Neural cell (in vitro differentiated cells): ENCODE measurements at regions not wholly inside any gene's neighbourhood (a gene's known extent, or its start where the extent isn't known, plus 50 kb on each side); places are given as distances from the start of the nearest gene placed in this dataset.

Experiments
- H2AFZ ChIP-seq: fragments of 200-600, 300-800 bp; sonication (generic), shearing (Covaris generic); 2 replicates; pipeline ENCODE4 v1.6.0; 2014; ENCODE audit warnings: low read depth, mild to moderate bottlenecking, antibody characterized with exemption, low read length, moderate library complexity
- H3F3A ChIP-seq: fragments of 200-600 bp; shearing (Covaris generic); 2 replicates; pipeline ENCODE4 v1.6.1; 2016; ENCODE audit warnings: mild to moderate bottlenecking, moderate library complexity, mixed read lengths, antibody characterized with exemption, low read length; ENCODE audit not compliant: insufficient read depth, poor library complexity, severe bottlenecking
- H3K27ac ChIP-seq: fragments of 200-600, 300-800 bp; sonication (generic), shearing (Covaris generic); 2 replicates; pipeline ENCODE4 v1.5.1; 2014; ENCODE audit warnings: mild to moderate bottlenecking, low read length, moderate library complexity
- H3K27me3 ChIP-seq: fragments of 300-800, 200-600 bp; sonication (generic), shearing (Covaris generic); 2 replicates; pipeline ENCODE4 v1.6.0; 2014; ENCODE audit warnings: mild to moderate bottlenecking, low read depth, low read length, moderate library complexity; ENCODE audit not compliant: insufficient read depth
- H3K36me3 ChIP-seq: fragments of 300-800, 200-600 bp; sonication (generic), shearing (Covaris generic); 2 replicates; pipeline ENCODE4 v1.5.1; 2014; ENCODE audit warnings: mild to moderate bottlenecking, antibody characterized with exemption, low read length, moderate library complexity; ENCODE audit not compliant: insufficient read depth
- H3K4me2 ChIP-seq: fragments of 300-800, 200-600 bp; sonication (generic), shearing (Covaris generic); 2 replicates; pipeline ENCODE4 v1.6.0; 2014; ENCODE audit warnings: mild to moderate bottlenecking, low read length
- H3K4me3 ChIP-seq: fragments of 300-800, 200-600 bp; sonication (generic), shearing (Covaris generic); 2 replicates; pipeline ENCODE4 v1.5.1; 2014; ENCODE audit warnings: mild to moderate bottlenecking, low read length, moderate library complexity
- H3K79me2 ChIP-seq: fragments of 200-600 bp; shearing (Covaris generic); replicated peaks from 2 replicates; pipeline ENCODE4 v1.6.0; 2014; ENCODE audit warnings: mild to moderate bottlenecking, low read length, moderate library complexity; ENCODE audit not compliant: insufficient read depth
- H3K9ac ChIP-seq: fragments of 300-800, 200-600 bp; sonication (generic), shearing (Covaris generic); 2 replicates; pipeline ENCODE4 v1.6.1; 2016; ENCODE audit warnings: mild to moderate bottlenecking, low read length, mixed read lengths
- H3K9me2 ChIP-seq: fragments of 200-600 bp; shearing (Covaris generic); 2 replicates; pipeline ENCODE4 v1.6.1; 2016; ENCODE audit warnings: mild to moderate bottlenecking, low read length, mixed read lengths; ENCODE audit not compliant: insufficient read depth
- H3K9me3 ChIP-seq: fragments of 200-600, 300-800 bp; sonication (generic), shearing (Covaris generic); 2 replicates; pipeline ENCODE4 v1.6.1; 2016; ENCODE audit warnings: mild to moderate bottlenecking, mixed run types, low read length, moderate library complexity, mixed read lengths
- H4K20me1 ChIP-seq: fragments of 200-600 bp; shearing (Covaris generic); 2 replicates; pipeline ENCODE4 v1.6.1; 2016; ENCODE audit warnings: mild to moderate bottlenecking, mixed run types; ENCODE audit not compliant: insufficient read depth
- CTCF ChIP-seq: fragments of 450-650 bp; IDR thresholded peaks from 2 replicates; pipeline ENCODE4 v1.5.1; 2014; ENCODE audit warnings: antibody characterized with exemption, mild to moderate bottlenecking, moderate library complexity; ENCODE audit not compliant: poor library complexity, severe bottlenecking
- EP300 ChIP-seq: fragments of 450-650 bp; conservative IDR thresholded peaks from 2 replicates; pipeline ENCODE4 v1.6.1; 2014; ENCODE audit warnings: antibody characterized with exemption, mild to moderate bottlenecking, moderate library complexity; ENCODE audit not compliant: poor library complexity, severe bottlenecking
- EZH2 ChIP-seq: fragments of 200-600, 300-800 bp; shearing (Covaris generic), sonication (generic); IDR thresholded peaks from 2 replicates; pipeline ENCODE4 v1.6.1; 2014; ENCODE audit warnings: antibody characterized with exemption, low read length, borderline replicate concordance, mild to moderate bottlenecking; ENCODE audit not compliant: insufficient read depth, poor library complexity, severe bottlenecking
- MXI1 ChIP-seq: fragments of 450-650 bp; conservative IDR thresholded peaks from 2 replicates; pipeline ENCODE4 v1.6.1; 2014; ENCODE audit warnings: antibody characterized with exemption, mild to moderate bottlenecking; ENCODE audit not compliant: poor library complexity, severe bottlenecking
- POLR2AphosphoS5 ChIP-seq: IDR thresholded peaks from 2 replicates; pipeline ENCODE4 v1.6.1; 2012
- RAD21 ChIP-seq: fragments of 450-650 bp; conservative IDR thresholded peaks from 2 replicates; pipeline ENCODE4 v1.6.1; 2014; ENCODE audit warnings: antibody characterized with exemption, mild to moderate bottlenecking, moderate library complexity
- SMC3 ChIP-seq: fragments of 450-650 bp; conservative IDR thresholded peaks from 2 replicates; pipeline ENCODE4 v1.6.1; 2014; ENCODE audit warnings: antibody characterized with exemption, mild to moderate bottlenecking, moderate library complexity; ENCODE audit not compliant: poor library complexity
- TAF1 ChIP-seq: IDR thresholded peaks from 2 replicates; pipeline ENCODE4 v1.6.1; 2012; ENCODE audit warnings: low read depth
- TF ChIP-seq, protein P1 (sequence below): IDR thresholded peaks from 2 replicates; pipeline ENCODE4 v1.6.1; 2012; ENCODE audit warnings: borderline replicate concordance

DNA sequence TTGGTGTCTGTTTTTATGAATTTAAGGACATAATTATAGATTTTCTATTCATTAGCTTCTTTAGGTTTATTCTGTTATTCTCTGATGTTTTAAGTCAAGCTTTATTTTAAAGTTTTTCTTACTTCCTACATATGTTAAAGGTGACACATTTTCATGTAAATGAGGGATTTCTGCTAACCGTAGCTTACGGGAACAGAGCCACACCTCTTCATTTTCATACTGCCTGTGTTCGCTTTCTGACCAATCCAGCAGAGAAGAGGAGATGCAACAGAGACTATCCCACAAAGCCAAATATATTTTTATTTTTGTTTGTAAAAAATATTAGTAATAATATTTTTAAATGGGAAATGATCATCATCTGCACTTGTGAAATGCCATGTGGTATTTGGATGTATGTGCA, 774.1 kb downstream of the BRD1 start:
- no peaks in the 10 kb centered on the region for H3K9me3 ChIP-seq
- no peaks in the 10 kb centered on the region for H3K27me3 ChIP-seq
- no peaks in the 10 kb centered on the region for H3K9me2 ChIP-seq
- TF ChIP-seq SMC3 (no peak), EZH2 (no peak), EP300 (no peak), CTCF (no peak), POLR2AphosphoS5 (no peak), TAF1 (no peak), MXI1 (no peak), RAD21 (no peak)
- TF ChIP-seq, protein P1, sequence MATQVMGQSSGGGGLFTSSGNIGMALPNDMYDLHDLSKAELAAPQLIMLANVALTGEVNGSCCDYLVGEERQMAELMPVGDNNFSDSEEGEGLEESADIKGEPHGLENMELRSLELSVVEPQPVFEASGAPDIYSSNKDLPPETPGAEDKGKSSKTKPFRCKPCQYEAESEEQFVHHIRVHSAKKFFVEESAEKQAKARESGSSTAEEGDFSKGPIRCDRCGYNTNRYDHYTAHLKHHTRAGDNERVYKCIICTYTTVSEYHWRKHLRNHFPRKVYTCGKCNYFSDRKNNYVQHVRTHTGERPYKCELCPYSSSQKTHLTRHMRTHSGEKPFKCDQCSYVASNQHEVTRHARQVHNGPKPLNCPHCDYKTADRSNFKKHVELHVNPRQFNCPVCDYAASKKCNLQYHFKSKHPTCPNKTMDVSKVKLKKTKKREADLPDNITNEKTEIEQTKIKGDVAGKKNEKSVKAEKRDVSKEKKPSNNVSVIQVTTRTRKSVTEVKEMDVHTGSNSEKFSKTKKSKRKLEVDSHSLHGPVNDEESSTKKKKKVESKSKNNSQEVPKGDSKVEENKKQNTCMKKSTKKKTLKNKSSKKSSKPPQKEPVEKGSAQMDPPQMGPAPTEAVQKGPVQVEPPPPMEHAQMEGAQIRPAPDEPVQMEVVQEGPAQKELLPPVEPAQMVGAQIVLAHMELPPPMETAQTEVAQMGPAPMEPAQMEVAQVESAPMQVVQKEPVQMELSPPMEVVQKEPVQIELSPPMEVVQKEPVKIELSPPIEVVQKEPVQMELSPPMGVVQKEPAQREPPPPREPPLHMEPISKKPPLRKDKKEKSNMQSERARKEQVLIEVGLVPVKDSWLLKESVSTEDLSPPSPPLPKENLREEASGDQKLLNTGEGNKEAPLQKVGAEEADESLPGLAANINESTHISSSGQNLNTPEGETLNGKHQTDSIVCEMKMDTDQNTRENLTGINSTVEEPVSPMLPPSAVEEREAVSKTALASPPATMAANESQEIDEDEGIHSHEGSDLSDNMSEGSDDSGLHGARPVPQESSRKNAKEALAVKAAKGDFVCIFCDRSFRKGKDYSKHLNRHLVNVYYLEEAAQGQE = no peak
- H2AFZ ChIP-seq = no peak overlapping the region
- H3K4me2 ChIP-seq = no peak overlapping the region
- H4K20me1 ChIP-seq = no peaks in the 10 kb centered on the region
- no peaks in the 10 kb centered on the region for H3K79me2 ChIP-seq
- H3K9ac ChIP-seq = no peak overlapping the region
- no peak overlapping the region for H3K4me3 ChIP-seq
- H3F3A ChIP-seq = no peaks in the 10 kb centered on the region
- H3K27ac ChIP-seq = no peak overlapping the region
- no peaks in the 10 kb centered on the region for H3K36me3 ChIP-seq

GRCh38 chr22:49052560-49052959, 775.1 kb downstream of the BRD1 start:
- H3K79me2 ChIP-seq = no peaks in the 10 kb centered on the region

DNA sequence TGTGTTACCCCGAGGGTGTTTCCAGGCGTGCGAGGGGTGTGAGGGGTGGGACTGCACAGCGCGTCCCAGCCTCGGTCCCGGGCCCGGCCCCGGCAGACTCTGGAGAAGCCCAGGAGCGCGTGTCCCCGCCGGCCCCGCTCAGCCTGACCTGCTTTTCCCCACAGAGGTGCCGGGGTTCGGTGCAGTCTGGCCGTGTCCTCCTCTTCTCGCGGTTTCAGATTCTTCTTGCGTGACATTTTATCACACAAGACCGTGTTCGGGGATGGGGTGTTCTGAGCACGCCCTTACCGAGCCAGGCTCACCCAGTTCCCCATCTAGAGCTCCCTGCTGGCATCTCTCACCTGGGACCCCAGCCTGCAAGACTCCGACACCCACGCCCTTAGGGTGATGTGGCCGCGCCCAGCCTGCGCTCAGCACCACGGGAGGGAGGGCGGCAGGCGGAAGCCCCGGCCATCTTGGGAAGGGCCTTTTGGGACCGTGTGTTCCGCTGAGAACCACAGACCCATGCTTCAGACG, 775.6 kb downstream of the BRD1 start:
- Histone ChIP-seq H3F3A (no peaks in the 10 kb centered on the region), H4K20me1 (no peaks in the 10 kb centered on the region), H2AFZ (no peak overlapping the region), H3K9me3 (no peaks in the 10 kb centered on the region), H3K4me3 (no peak overlapping the region), H3K9me2 (no peaks in the 10 kb centered on the region), H3K4me2 (no peak overlapping the region), H3K27me3 (no peaks in the 10 kb centered on the region), H3K27ac (no peak overlapping the region), H3K79me2 (no peaks in the 10 kb centered on the region), H3K9ac (no peak overlapping the region), H3K36me3 (no peaks in the 10 kb centered on the region)
- TF ChIP-seq POLR2AphosphoS5 = no peak
- TF ChIP-seq EZH2 = no peak

More at GRCh38 chr22:49052560-49052959, 775.1 kb downstream of the BRD1 start:
- H3K4me2 ChIP-seq = no peak overlapping the region
- no peak for TF ChIP-seq POLR2AphosphoS5
- TF ChIP-seq TAF1 = no peak
- no peak overlapping the region for H3K27ac ChIP-seq
- H3K9me2 ChIP-seq = no peaks in the 10 kb centered on the region
- no peaks in the 10 kb centered on the region for H3F3A ChIP-seq
- H3K27me3 ChIP-seq = no peaks in the 10 kb centered on the region
- no peaks in the 10 kb centered on the region for H3K9me3 ChIP-seq
- no peak overlapping the region for H3K4me3 ChIP-seq
- H3K36me3 ChIP-seq = no peaks in the 10 kb centered on the region
- no peaks in the 10 kb centered on the region for H4K20me1 ChIP-seq
- H2AFZ ChIP-seq = no peak overlapping the region
- no peak overlapping the region for H3K9ac ChIP-seq
